C4-2B (cell line): ENCODE measurements at regions not wholly inside any gene's neighbourhood (a gene's known extent, or its start where the extent isn't known, plus 50 kb on each side); places are given as distances from the start of the nearest gene placed in this dataset.

Experiments
- H3K27ac ChIP-seq: fragments of 450-650 bp; 2 replicates; pipeline ENCODE4 v1.5.1; 2017
- CTCF ChIP-seq: fragments of 450-650 bp; conservative IDR thresholded peaks from 2 replicates; pipeline ENCODE4 v1.5.1; 2017; ENCODE audit warnings: mild to moderate bottlenecking
- ZFX ChIP-seq: fragments of 450-650 bp; IDR thresholded peaks from 2 replicates; pipeline ENCODE4 v1.6.1; 2017

GRCh38 chr4:164377277-164377676 lies 376.7 kb upstream of the SMIM31 start:
- H3K27ac ChIP-seq = no peak overlapping the region
- TF ChIP-seq ZFX (no peak), CTCF (no peak)

- TF ChIP-seq ZFX (no peak), CTCF (no peak)
- H3K27ac ChIP-seq = no peak overlapping the region
Observed at GRCh38 chr4:164378361-164378760, 375.6 kb upstream of the SMIM31 start.

GRCh38 chr4:164379694-164380093 lies 374.2 kb upstream of the SMIM31 start:
- TF ChIP-seq ZFX (no peak), CTCF (no peak)
- H3K27ac ChIP-seq = no peak overlapping the region

GRCh38 chr4:164381859-164382258 lies 372.1 kb upstream of the SMIM31 start:
- TF ChIP-seq CTCF (no peak), ZFX (no peak)
- no peak overlapping the region for H3K27ac ChIP-seq

GRCh38 chr4:164383058-164383357 lies 370.9 kb upstream of the SMIM31 start:
- H3K27ac ChIP-seq = no peak overlapping the region
- TF ChIP-seq ZFX (no peak), CTCF (no peak)

GRCh38 chr4:164383358-164384220 lies 370.3 kb upstream of the SMIM31 start:
- H3K27ac ChIP-seq = no peak overlapping the region
- TF ChIP-seq CTCF (no peak), ZFX (no peak)

GRCh38 chr4:164384416-164384815 lies 369.5 kb upstream of the SMIM31 start:
- H3K27ac ChIP-seq = no peak overlapping the region
- TF ChIP-seq ZFX = no peak

- no peak overlapping the region for H3K27ac ChIP-seq
- no peak for TF ChIP-seq CTCF
- TF ChIP-seq ZFX = no peak
Observed at GRCh38 chr4:164396439-164396838, 357.5 kb upstream of the SMIM31 start.
